ENCODE measurements at regions not wholly inside any gene's neighbourhood (a gene's known extent, or its start where the extent isn't known, plus 50 kb on each side); places are given as distances from the start of the nearest gene placed in this dataset.

- H3K9me3 Mint-ChIP-seq: peaks cover 0 to 3% of the 10 kb centered on the region in 2 donors
- no peak for TF ChIP-seq CTCF (IDR thresholded peaks at IDR 0.05)
- no peaks in the 10 kb centered on the region for H3K4me1 ChIP-seq (ENCODE audit: control insufficient read depth, insufficient read depth, low read length)
- H3K36me3 ChIP-seq (ENCODE audit: control insufficient read depth, insufficient read depth, low read length): no peaks in the 10 kb centered on the region
- no peaks in the 10 kb centered on the region for H3K9me3 ChIP-seq (ENCODE audit: control insufficient read depth, insufficient read depth, low read length)
- H3K4me3 ChIP-seq (ENCODE audit: low read length): no peak overlapping the region
- 78% methylated on average over 1 of the region's 5 CpGs for WGBS (ENCODE audit: insufficient coverage)
- intact Hi-C loops (cut with micrococcal nuclease): no loop called here
- H3K27me3 Mint-ChIP-seq (ENCODE audit: low read depth in 2 of 2): peaks cover 0 to 5% of the 10 kb centered on the region in 2 donors
- ATAC-seq (no peak), DNase-seq (no peak)
- no peak overlapping the region for H3K4me3 Mint-ChIP-seq
- H3K27me3 ChIP-seq (ENCODE audit: control insufficient read depth, insufficient read depth, low read length): no peaks in the 10 kb centered on the region
- no peak overlapping the region for H3K27ac Mint-ChIP-seq
- no peaks in the 10 kb centered on the region for H3K4me1 Mint-ChIP-seq
- no peak overlapping the region for H3K27ac ChIP-seq (ENCODE audit: low read length)
- H3K36me3 Mint-ChIP-seq: no peaks in the 10 kb centered on the region
Measured at GRCh38 chrX:155778844-155779553, 102.1 kb upstream of the VAMP7 start.

GRCh38 chrX:155774387-155774786 is 106.8 kb upstream of the VAMP7 start:
- H3K4me1 Mint-ChIP-seq: no peaks in the 10 kb centered on the region
- H3K36me3 Mint-ChIP-seq: no peaks in the 10 kb centered on the region
- H3K9me3 Mint-ChIP-seq: peaks cover 0 to 3% of the 10 kb centered on the region in 2 donors
- H3K27ac Mint-ChIP-seq: no peak overlapping the region
- WGBS (ENCODE audit: insufficient coverage): 79% methylated on average over 7 of the region's 8 CpGs
- no peak overlapping the region for H3K4me3 Mint-ChIP-seq
- TF ChIP-seq CTCF (IDR thresholded peaks at IDR 0.05): no peak
- DNase-seq (no peak), ATAC-seq (no peak)
- Histone ChIP-seq H3K4me3 (ENCODE audit: low read length) (no peak overlapping the region), H3K27ac (ENCODE audit: low read length) (no peak overlapping the region), H3K36me3 (ENCODE audit: control insufficient read depth, insufficient read depth, low read length) (no peaks in the 10 kb centered on the region), H3K27me3 (ENCODE audit: control insufficient read depth, insufficient read depth, low read length) (no peaks in the 10 kb centered on the region), H3K9me3 (ENCODE audit: control insufficient read depth, insufficient read depth, low read length) (no peaks in the 10 kb centered on the region), H3K4me1 (ENCODE audit: control insufficient read depth, insufficient read depth, low read length) (no peaks in the 10 kb centered on the region)
- H3K27me3 Mint-ChIP-seq (ENCODE audit: low read depth in 2 of 2): peaks cover 0 to 11% of the 10 kb centered on the region in 2 donors
- intact Hi-C loops (cut with micrococcal nuclease): no loop called here

- H3K9me3 Mint-ChIP-seq: peaks cover 0 to 2% of the 10 kb centered on the region in 2 donors
- H3K27ac ChIP-seq (ENCODE audit: low read length): no peak overlapping the region
- intact Hi-C loops (cut with micrococcal nuclease): no loop called here
- peak overlapping the region in 1 of 2 donors; percentile 67 for H3K27ac Mint-ChIP-seq
- H3K36me3 ChIP-seq (ENCODE audit: control insufficient read depth, insufficient read depth, low read length): no peaks in the 10 kb centered on the region
- H3K27me3 ChIP-seq (ENCODE audit: control insufficient read depth, insufficient read depth, low read length): no peaks in the 10 kb centered on the region
- peaks cover 0 to 6% of the 10 kb centered on the region in 2 donors for H3K27me3 Mint-ChIP-seq (ENCODE audit: low read depth in 2 of 2)
- WGBS (ENCODE audit: insufficient coverage): 60% methylated on average over 18 of the region's 24 CpGs
- peak overlapping the region; percentile 5 for H3K4me3 ChIP-seq (ENCODE audit: low read length)
- H3K36me3 Mint-ChIP-seq: no peaks in the 10 kb centered on the region
- peaks cover 4% of the 10 kb centered on the region for H3K4me1 ChIP-seq (ENCODE audit: control insufficient read depth, insufficient read depth, low read length)
- DNase-seq (no peak), ATAC-seq (peak in 1 of 3 donors; percentile 43)
- H3K4me1 Mint-ChIP-seq: peaks cover 8 to 11% of the 10 kb centered on the region in 2 donors
- no peaks in the 10 kb centered on the region for H3K9me3 ChIP-seq (ENCODE audit: control insufficient read depth, insufficient read depth, low read length)
- TF ChIP-seq CTCF (IDR thresholded peaks at IDR 0.05): no peak
- H3K4me3 Mint-ChIP-seq: peak overlapping the region; percentile 77
Measured at GRCh38 chrX:155767876-155768769, 113.0 kb upstream of the VAMP7 start.

Data from natural killer cell (primary cell).